Ectodermal cell (in vitro differentiated cells): ENCODE measurements at regions not wholly inside any gene's neighbourhood (a gene's known extent, or its start where the extent isn't known, plus 50 kb on each side); places are given as distances from the start of the nearest gene placed in this dataset.

Experiments
- H3K27ac ChIP-seq: 2 replicates; pipeline ENCODE4 v1.7.0; 2013; ENCODE audit warnings: mild to moderate bottlenecking, low read depth, low read length; ENCODE audit not compliant: insufficient read depth, poor library complexity, severe bottlenecking
- H3K27me3 ChIP-seq: 2 replicates; pipeline ENCODE4 v1.7.0; 2013; ENCODE audit warnings: mild to moderate bottlenecking, low read length; ENCODE audit not compliant: insufficient read depth, control insufficient read depth, poor library complexity, severe bottlenecking
- H3K36me3 ChIP-seq: one replicate; pipeline ENCODE4 v1.7.0; 2013; ENCODE audit warnings: low read length; ENCODE audit not compliant: control insufficient read depth, insufficient read depth
- H3K4me1 ChIP-seq: one replicate; pipeline ENCODE4 v1.7.0; 2013; ENCODE audit warnings: low read length; ENCODE audit not compliant: control insufficient read depth, insufficient read depth
- H3K4me3 ChIP-seq: 2 replicates; pipeline ENCODE4 v1.7.0; 2013; ENCODE audit warnings: low read depth, low read length, control low read depth; ENCODE audit not compliant: insufficient read depth
- H3K9me3 ChIP-seq: 2 replicates; pipeline ENCODE4 v1.7.0; 2013; ENCODE audit warnings: mild to moderate bottlenecking, low read length, moderate library complexity; ENCODE audit not compliant: control insufficient read depth
- WGBS, 2 experiments: methylation state at CpG; one replicate each; pipeline ENCODE4 v1.1.7; 2013; ENCODE audit warnings: missing lambda C conversion rate in 2 of 2; 5-methylcytosine and 5-hydroxymethylcytosine counted together

DNA sequence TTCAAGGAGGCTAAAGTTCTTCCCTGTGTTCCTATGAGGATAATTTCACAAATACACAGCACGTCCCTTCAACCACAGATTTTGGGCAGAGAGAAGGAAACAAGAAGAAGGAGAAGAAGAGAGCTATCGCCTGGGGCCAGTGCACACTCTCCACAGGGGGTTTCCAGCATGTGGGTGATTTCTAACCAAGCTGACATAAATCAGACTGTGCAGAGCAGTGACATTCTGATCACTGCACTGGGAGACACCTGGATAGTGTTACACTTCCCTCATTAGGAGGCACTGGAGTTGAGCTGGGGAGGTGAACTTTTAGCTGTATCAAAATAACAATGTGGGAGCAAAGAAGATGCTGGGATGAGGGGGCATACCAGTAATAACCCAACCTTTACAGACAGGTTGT lies 71.8 kb upstream of the CENPW start:
- Histone ChIP-seq H3K36me3 (no peaks in the 10 kb centered on the region), H3K27me3 (no peaks in the 10 kb centered on the region), H3K27ac (no peak overlapping the region), H3K9me3 (no peaks in the 10 kb centered on the region), H3K4me3 (no peak overlapping the region), H3K4me1 (no peaks in the 10 kb centered on the region)
- WGBS, 2 experiments, result 81 to 90% methylated on average over 2 of the region's 2 CpGs

DNA sequence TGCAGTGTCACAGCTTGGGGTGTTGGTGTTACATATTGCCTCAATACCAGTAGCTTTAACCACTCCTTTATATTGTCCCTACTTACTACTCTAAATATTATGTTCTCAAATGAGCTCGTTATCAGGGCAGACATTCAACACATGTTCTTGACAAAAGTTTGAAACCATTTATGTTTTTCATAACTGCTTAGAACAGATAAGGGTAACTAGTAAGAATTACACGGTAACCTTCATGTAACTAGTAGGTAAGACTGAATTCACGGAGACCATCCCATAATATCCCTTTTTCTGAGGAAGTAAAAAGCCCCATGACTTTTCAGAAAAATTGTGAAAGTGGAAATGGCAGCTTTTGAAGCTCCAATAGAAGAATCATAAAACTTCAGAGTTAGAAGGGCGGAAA lies 59.6 kb upstream of the CENPW start:
- H3K36me3 ChIP-seq, result no peaks in the 10 kb centered on the region
- H3K27me3 ChIP-seq, result no peaks in the 10 kb centered on the region
- no peaks in the 10 kb centered on the region for H3K4me1 ChIP-seq
- no peak overlapping the region for H3K27ac ChIP-seq
- 90 to 92% methylated on average over 4 of the region's 4 CpGs for WGBS, 2 experiments
- H3K4me3 ChIP-seq, result no peak overlapping the region
- no peaks in the 10 kb centered on the region for H3K9me3 ChIP-seq

DNA sequence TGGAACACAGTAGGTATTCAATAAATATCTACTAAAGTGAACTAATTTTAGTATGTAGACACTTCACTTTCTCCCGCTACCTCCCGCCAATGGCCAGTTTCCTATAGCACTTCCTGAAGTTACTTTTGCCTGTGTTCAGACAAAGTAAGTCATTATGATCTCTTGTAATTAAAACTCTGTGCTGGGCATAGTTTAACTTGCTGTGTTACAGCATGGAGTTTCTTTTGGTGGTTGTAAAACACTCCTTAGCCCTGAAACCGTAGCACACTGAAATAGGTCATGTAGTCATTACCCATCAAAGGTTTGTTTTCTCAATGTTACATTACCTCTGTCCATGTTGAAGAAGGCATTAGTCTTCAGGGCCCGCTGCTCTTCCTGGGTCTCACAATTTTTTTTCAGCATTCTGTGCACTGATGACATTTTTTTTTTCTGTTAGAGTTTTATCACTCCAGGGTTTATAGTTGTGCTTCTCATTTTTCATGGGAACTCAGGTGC lies 54.0 kb upstream of the CENPW start:
- Histone ChIP-seq H3K4me1 (no peaks in the 10 kb centered on the region), H3K4me3 (no peak overlapping the region), H3K27ac (no peak overlapping the region), H3K27me3 (no peaks in the 10 kb centered on the region), H3K9me3 (no peaks in the 10 kb centered on the region), H3K36me3 (no peaks in the 10 kb centered on the region)
- WGBS, 2 experiments, result 95 to 97% methylated on average over 4 of the region's 4 CpGs
